GM12875 (cell line): ENCODE measurements at regions not wholly inside any gene's neighbourhood (a gene's known extent, or its start where the extent isn't known, plus 50 kb on each side); places are given as distances from the start of the nearest gene placed in this dataset.

ENCODE experiments used
- H3K4me3 ChIP-seq: one replicate; pipeline ENCODE4 v1.5.1; 2011; ENCODE audit warnings: low read depth, low read length, control low read depth
- CTCF ChIP-seq: IDR thresholded peaks from 2 replicates; pipeline ENCODE4 v1.5.1; 2011; ENCODE audit warnings: low read depth, mild to moderate bottlenecking, control low read depth, inconsistent platforms, low read length, moderate library complexity, borderline replicate concordance; ENCODE audit not compliant: insufficient read depth

- no peak overlapping the region for H3K4me3 ChIP-seq
- no peak for TF ChIP-seq CTCF
Observed at GRCh38 chr10:125325326-125325725, 165.0 kb upstream of the CTBP2 start.

DNA sequence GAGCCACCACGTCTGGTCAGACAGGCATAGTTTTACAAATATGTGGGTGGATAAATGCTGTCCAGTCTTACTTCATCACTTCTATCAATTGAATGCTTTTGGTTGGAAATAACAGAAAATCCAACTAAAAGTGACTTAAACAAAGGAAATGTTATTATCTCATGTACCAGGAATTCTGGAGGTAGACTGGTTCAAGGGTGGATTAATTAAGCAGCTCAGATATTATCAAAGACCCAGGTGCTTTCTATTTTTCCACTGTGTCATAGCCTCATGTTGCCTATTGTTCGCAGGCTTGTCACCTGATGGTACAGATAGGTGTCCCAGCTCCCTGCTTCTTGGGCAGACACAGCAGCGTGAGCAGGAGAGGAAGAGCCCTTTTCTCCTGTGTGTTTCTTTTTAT, 156.1 kb upstream of the CTBP2 start:
- H3K4me3 ChIP-seq, result no peak overlapping the region
- TF ChIP-seq CTCF, result no peak

DNA sequence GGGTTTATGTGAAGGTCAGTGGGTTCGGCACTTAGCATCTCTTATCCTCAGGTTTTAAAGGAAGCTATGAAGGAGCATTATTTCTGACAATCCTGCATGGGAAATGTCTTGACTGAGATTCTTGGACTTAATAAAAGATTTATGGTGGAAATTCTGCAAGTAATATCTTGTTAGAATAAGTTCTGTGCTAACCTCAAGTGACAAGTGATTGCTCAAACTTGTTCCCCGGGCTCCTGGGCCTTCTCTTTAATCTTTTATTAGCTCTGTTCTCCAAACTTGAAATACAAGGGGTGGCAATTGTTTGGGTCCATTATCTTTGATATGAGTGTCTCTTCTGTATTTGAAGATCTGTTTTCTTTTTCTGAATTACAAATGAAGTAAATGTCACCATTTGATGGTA, 140.6 kb upstream of the CTBP2 start:
- TF ChIP-seq CTCF, result no peak
- H3K4me3 ChIP-seq, result no peak overlapping the region

DNA sequence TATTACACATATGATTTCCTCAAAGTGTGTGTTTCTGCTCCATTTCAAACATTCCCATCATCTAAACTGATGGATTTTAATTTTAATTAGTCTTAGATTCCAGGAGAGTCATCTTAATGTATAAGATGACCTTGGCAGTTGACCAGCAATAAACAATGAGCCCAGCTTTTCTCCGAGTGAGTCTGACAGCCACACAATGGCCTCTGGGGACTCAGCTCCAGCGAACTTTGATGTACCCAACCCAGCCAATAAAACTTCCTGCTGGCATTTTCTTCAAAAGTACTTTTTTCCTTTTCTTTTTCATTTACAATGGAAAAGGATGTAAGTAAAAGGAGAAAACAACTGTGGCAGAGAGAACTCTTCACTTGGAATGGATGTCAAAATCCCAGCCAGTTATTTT, 139.1 kb upstream of the CTBP2 start:
- no peak for TF ChIP-seq CTCF
- H3K4me3 ChIP-seq, result no peak overlapping the region

DNA sequence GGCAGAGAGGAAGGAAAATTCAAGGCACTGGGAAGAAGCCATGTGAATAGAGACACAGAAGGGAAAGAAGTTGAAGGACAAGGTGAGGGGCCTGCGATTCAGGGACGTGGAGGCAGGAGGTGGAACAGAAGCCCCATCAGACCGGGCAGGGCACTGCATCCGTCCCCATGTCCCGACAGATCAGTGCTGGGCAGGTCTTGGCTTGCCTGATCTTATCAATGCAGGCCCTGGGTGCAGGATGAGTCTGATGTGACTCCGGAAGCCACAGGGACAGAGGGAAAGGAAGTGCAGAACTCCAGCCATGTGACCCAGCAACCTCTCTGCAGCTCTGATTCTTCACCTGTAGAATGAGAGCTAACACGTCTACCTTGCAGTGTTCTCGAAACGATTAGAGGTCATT, 136.2 kb upstream of the CTBP2 start:
- H3K4me3 ChIP-seq, result no peak overlapping the region
- no peak for TF ChIP-seq CTCF

- no peak overlapping the region for H3K4me3 ChIP-seq
- TF ChIP-seq CTCF, result no peak
Observed at GRCh38 chr10:125294109-125294508, 133.7 kb upstream of the CTBP2 start.

DNA sequence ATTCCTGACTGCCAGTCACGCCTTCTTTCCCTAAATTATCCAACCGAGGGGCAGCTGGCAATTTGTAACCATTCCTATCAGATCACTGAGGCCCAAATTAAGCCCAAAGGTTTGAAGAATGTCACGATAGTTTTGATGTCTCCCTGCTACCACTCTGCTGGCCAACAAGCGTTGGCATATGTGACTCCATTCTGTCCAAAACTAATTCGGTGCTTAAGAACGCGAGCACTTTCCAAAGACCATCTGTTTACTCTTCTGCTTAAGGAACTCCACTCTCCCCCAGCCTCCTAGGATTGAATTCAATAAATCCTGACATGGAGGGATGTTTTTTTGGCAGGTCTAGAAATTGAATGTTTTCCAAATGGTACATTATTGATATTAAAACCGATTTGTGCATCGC, 131.5 kb upstream of the CTBP2 start:
- H3K4me3 ChIP-seq, result no peak overlapping the region
- no peak for TF ChIP-seq CTCF

- TF ChIP-seq CTCF, result no peak
Observed at GRCh38 chr10:125289461-125289860, 129.1 kb upstream of the CTBP2 start.

More at GRCh38 chr10:125289461-125289860, 129.1 kb upstream of the CTBP2 start:
- H3K4me3 ChIP-seq, result no peak overlapping the region
